ENCODE measurements at regions not wholly inside any gene's neighbourhood (a gene's known extent, or its start where the extent isn't known, plus 50 kb on each side); places are given as distances from the start of the nearest gene placed in this dataset.

GRCh38 chr2:34664266-34664665, 1065.2 kb upstream of the FAM98A start:
- intact Hi-C loops (cut with micrococcal nuclease): no loop called here
- no peak for DNase-seq
- CTCF ChIA-PET: no interaction called here
- Histone ChIP-seq H3K36me3 (ENCODE audit: low read depth, low read length) (no peaks in the 10 kb centered on the region), H3K79me2 (ENCODE audit: low read length) (no peaks in the 10 kb centered on the region), H3K4me3 (ENCODE audit: low read length) (no peak overlapping the region), H4K20me1 (ENCODE audit: low read length) (no peaks in the 10 kb centered on the region), H3K9me2 (replicated peaks; ENCODE audit: low read length) (no peaks in the 10 kb centered on the region), H3K27me3 (ENCODE audit: low read length) (no peaks in the 10 kb centered on the region), H3K9me3 (ENCODE audit: low read length) (0 out of 2 replicates have a peak, but pooled peaks cover 3% of the 10 kb centered on the region), H3K9ac (ENCODE audit: low read length) (no peak overlapping the region), H2AFZ (ENCODE audit: low read length) (no peak overlapping the region), H3K27ac (ENCODE audit: low read length) (no peak overlapping the region), H3K4me2 (ENCODE audit: low read length) (no peak overlapping the region), H3K4me1 (ENCODE audit: insufficient read depth, low read length) (no peaks in the 10 kb centered on the region), H3F3A (ENCODE audit: low read length, unreplicated experiment) (no peaks in the 10 kb centered on the region)
- POLR2A ChIA-PET (ENCODE audit: unreplicated experiment): no interaction called here
- no TSS peak for BruUV-seq (replicated peaks)
- ATAC-seq: no peak
- TF ChIP-seq CTCF (conservative IDR thresholded peaks at IDR 0.05; ENCODE audit: low read depth, low read length) (no peak), EZH2phosphoT487 (IDR thresholded peaks at IDR 0.05; ENCODE audit: borderline replicate concordance, low read length) (no peak), EZH2 (IDR thresholded peaks at IDR 0.05; ENCODE audit: low read length, unreplicated experiment) (no peak)

- POLR2A ChIA-PET (ENCODE audit: unreplicated experiment): no interaction called here
- Histone ChIP-seq H3K27me3 (ENCODE audit: low read length) (no peaks in the 10 kb centered on the region), H3K36me3 (ENCODE audit: low read depth, low read length) (no peaks in the 10 kb centered on the region), H3K27ac (ENCODE audit: low read length) (no peak overlapping the region), H3K4me2 (ENCODE audit: low read length) (no peak overlapping the region), H3K4me1 (ENCODE audit: insufficient read depth, low read length) (no peaks in the 10 kb centered on the region), H3K4me3 (ENCODE audit: low read length) (no peak overlapping the region), H3K9ac (ENCODE audit: low read length) (no peak overlapping the region), H4K20me1 (ENCODE audit: low read length) (no peaks in the 10 kb centered on the region), H2AFZ (ENCODE audit: low read length) (no peak overlapping the region), H3F3A (ENCODE audit: low read length, unreplicated experiment) (no peaks in the 10 kb centered on the region), H3K79me2 (ENCODE audit: low read length) (no peaks in the 10 kb centered on the region), H3K9me3 (ENCODE audit: low read length) (0 out of 2 replicates have a peak, but pooled peaks cover 3% of the 10 kb centered on the region), H3K9me2 (replicated peaks; ENCODE audit: low read length) (no peaks in the 10 kb centered on the region)
- no peak for TF ChIP-seq EZH2phosphoT487 (IDR thresholded peaks at IDR 0.05; ENCODE audit: borderline replicate concordance, low read length)
- TF ChIP-seq EZH2 (IDR thresholded peaks at IDR 0.05; ENCODE audit: low read length, unreplicated experiment): no peak
- TF ChIP-seq CTCF (conservative IDR thresholded peaks at IDR 0.05; ENCODE audit: low read depth, low read length): no peak
- CTCF ChIA-PET: no interaction called here
- intact Hi-C loops (cut with micrococcal nuclease): no loop called here
- ATAC-seq: no peak
- no peak for DNase-seq
- no TSS peak for BruUV-seq (replicated peaks)
Measured at GRCh38 chr2:34663314-34663713, 1064.2 kb upstream of the FAM98A start.

GRCh38 chr2:34660741-34661140, 1061.6 kb upstream of the FAM98A start:
- H3K9me3 ChIP-seq (ENCODE audit: low read length): 0 out of 2 replicates have a peak, but pooled peaks cover 3% of the 10 kb centered on the region
- no TSS peak for BruUV-seq (replicated peaks)
- no peaks in the 10 kb centered on the region for H3K79me2 ChIP-seq (ENCODE audit: low read length)
- H3K27ac ChIP-seq (ENCODE audit: low read length): no peak overlapping the region
- H2AFZ ChIP-seq (ENCODE audit: low read length): no peak overlapping the region
- H3K4me2 ChIP-seq (ENCODE audit: low read length): no peak overlapping the region
- H3K36me3 ChIP-seq (ENCODE audit: low read depth, low read length): no peaks in the 10 kb centered on the region
- ChIA-PET POLR2A (ENCODE audit: unreplicated experiment) (no interaction called here), CTCF (no interaction called here)
- ATAC-seq (no peak), DNase-seq (no peak)
- H3K4me3 ChIP-seq (ENCODE audit: low read length): no peak overlapping the region
- no peaks in the 10 kb centered on the region for H3K27me3 ChIP-seq (ENCODE audit: low read length)
- TF ChIP-seq EZH2phosphoT487 (IDR thresholded peaks at IDR 0.05; ENCODE audit: borderline replicate concordance, low read length): no peak
- TF ChIP-seq EZH2 (IDR thresholded peaks at IDR 0.05; ENCODE audit: low read length, unreplicated experiment): no peak
- TF ChIP-seq CTCF (conservative IDR thresholded peaks at IDR 0.05; ENCODE audit: low read depth, low read length): no peak
- no peaks in the 10 kb centered on the region for H3K9me2 ChIP-seq (replicated peaks; ENCODE audit: low read length)
- intact Hi-C loops (cut with micrococcal nuclease): no loop called here
- H3F3A ChIP-seq (ENCODE audit: low read length, unreplicated experiment): no peaks in the 10 kb centered on the region
- H3K4me1 ChIP-seq (ENCODE audit: insufficient read depth, low read length): no peaks in the 10 kb centered on the region
- no peak overlapping the region for H3K9ac ChIP-seq (ENCODE audit: low read length)
- H4K20me1 ChIP-seq (ENCODE audit: low read length): no peaks in the 10 kb centered on the region
